ENCODE measurements at regions not wholly inside any gene's neighbourhood (a gene's known extent, or its start where the extent isn't known, plus 50 kb on each side); places are given as distances from the start of the nearest gene placed in this dataset.

DNA sequence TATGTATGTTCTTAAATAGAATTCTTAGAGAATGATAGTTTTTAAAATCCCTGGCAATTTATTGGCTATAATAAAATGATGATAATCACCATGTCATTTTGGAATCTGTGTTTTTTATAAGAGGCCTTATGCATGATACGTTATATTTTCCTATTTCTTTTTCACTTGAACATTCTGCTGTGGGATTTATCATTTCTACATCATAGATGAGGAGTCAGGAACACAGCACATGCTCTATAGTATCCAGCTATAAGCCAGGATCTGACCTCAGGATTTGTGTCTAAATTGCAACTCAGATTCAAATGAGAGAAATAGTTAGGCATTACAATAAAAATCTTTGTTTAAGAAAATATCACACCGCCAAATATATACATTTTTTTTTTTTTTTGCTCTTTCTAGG lies 928.0 kb downstream of the EFNB2 start:
- no peak for TF ChIP-seq CTCF (IDR thresholded peaks at IDR 0.05)
- TF ChIP-seq POLR2AphosphoS5 (IDR thresholded peaks at IDR 0.05) = no peak
- no peak for TF ChIP-seq POLR2A (IDR thresholded peaks at IDR 0.05)

Data from gastroesophageal sphincter (tissue), 3 donors.